ENCODE measurements at regions not wholly inside any gene's neighbourhood (a gene's known extent, or its start where the extent isn't known, plus 50 kb on each side); places are given as distances from the start of the nearest gene placed in this dataset.

DNA sequence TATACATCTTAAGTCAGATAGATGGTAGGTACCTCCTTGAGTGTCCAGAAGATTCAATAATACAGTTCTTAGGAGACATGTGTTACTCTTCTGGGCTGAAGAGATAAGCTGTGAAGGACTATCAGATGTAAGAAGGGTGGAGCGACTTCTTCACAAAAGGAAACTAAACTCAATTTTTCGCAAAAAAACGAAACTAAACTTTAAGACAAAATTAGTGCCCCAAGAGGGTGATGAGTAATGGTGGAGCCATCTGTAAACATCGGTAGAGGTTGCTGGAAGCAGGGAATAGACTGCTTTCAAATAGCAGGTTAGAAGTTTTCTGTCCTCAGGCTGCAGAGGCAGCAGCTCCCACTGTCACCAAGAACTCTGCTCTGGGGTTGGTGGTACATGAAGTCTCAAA, 111.6 kb upstream of the TACR1 start (continued):
- TF ChIP-seq ZNF331 (CRISPR knock-in tag; IDR thresholded peaks at IDR 0.05; ENCODE audit: low read depth): no peak

DNA sequence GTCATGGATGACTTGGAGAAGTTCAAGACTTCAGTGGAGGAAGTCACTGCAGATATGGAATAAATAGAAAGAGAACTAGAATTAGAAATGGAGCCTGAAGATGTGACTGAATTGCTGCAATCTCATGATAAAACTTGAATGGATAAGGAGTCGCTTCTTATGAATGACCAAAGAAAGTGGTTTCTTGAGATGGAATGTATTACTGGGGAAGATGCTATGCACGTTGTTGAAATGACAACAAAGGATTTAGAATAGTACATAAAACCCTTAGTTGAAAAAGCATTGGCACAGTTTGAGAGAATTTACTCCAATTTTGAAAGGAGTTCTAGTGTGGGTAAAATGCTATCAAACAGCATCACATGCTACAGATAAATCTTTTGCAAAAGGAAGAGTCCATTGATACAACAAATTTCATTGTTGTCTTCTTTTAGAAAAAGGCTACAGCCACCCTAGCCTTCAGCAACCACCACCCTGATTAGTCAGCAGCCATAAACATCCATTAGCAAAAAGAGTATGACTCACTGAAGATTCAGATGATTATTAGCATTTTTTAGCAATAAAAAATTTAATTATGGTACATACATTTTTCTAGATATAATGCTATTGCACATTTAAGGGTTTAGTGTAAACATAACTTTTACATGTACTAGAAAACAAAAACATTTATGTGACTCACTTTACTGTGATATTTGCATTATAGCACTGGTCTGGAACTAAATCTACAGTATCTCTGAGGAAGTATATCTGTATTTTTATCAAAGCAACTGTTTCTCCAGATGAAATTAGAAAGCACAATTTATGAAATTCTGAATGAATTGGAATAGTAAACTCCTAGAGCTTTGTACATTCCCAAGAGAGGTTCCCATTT, 110.5 kb upstream of the TACR1 start:
- TF ChIP-seq, protein P1, sequence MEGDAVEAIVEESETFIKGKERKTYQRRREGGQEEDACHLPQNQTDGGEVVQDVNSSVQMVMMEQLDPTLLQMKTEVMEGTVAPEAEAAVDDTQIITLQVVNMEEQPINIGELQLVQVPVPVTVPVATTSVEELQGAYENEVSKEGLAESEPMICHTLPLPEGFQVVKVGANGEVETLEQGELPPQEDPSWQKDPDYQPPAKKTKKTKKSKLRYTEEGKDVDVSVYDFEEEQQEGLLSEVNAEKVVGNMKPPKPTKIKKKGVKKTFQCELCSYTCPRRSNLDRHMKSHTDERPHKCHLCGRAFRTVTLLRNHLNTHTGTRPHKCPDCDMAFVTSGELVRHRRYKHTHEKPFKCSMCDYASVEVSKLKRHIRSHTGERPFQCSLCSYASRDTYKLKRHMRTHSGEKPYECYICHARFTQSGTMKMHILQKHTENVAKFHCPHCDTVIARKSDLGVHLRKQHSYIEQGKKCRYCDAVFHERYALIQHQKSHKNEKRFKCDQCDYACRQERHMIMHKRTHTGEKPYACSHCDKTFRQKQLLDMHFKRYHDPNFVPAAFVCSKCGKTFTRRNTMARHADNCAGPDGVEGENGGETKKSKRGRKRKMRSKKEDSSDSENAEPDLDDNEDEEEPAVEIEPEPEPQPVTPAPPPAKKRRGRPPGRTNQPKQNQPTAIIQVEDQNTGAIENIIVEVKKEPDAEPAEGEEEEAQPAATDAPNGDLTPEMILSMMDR (conservative IDR thresholded peaks at IDR 0.05; ENCODE audit: low read depth in 2 of 2): no peak
- TF ChIP-seq ZNF331 (CRISPR knock-in tag; IDR thresholded peaks at IDR 0.05; ENCODE audit: low read depth): no peak
- TF ChIP-seq, protein P2, sequence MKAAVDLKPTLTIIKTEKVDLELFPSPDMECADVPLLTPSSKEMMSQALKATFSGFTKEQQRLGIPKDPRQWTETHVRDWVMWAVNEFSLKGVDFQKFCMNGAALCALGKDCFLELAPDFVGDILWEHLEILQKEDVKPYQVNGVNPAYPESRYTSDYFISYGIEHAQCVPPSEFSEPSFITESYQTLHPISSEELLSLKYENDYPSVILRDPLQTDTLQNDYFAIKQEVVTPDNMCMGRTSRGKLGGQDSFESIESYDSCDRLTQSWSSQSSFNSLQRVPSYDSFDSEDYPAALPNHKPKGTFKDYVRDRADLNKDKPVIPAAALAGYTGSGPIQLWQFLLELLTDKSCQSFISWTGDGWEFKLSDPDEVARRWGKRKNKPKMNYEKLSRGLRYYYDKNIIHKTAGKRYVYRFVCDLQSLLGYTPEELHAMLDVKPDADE (IDR thresholded peaks at IDR 0.05): no peak
- no peak for TF ChIP-seq STAT1 (IDR thresholded peaks at IDR 0.05; ENCODE audit: unreplicated experiment)
- TF ChIP-seq, protein P3, sequence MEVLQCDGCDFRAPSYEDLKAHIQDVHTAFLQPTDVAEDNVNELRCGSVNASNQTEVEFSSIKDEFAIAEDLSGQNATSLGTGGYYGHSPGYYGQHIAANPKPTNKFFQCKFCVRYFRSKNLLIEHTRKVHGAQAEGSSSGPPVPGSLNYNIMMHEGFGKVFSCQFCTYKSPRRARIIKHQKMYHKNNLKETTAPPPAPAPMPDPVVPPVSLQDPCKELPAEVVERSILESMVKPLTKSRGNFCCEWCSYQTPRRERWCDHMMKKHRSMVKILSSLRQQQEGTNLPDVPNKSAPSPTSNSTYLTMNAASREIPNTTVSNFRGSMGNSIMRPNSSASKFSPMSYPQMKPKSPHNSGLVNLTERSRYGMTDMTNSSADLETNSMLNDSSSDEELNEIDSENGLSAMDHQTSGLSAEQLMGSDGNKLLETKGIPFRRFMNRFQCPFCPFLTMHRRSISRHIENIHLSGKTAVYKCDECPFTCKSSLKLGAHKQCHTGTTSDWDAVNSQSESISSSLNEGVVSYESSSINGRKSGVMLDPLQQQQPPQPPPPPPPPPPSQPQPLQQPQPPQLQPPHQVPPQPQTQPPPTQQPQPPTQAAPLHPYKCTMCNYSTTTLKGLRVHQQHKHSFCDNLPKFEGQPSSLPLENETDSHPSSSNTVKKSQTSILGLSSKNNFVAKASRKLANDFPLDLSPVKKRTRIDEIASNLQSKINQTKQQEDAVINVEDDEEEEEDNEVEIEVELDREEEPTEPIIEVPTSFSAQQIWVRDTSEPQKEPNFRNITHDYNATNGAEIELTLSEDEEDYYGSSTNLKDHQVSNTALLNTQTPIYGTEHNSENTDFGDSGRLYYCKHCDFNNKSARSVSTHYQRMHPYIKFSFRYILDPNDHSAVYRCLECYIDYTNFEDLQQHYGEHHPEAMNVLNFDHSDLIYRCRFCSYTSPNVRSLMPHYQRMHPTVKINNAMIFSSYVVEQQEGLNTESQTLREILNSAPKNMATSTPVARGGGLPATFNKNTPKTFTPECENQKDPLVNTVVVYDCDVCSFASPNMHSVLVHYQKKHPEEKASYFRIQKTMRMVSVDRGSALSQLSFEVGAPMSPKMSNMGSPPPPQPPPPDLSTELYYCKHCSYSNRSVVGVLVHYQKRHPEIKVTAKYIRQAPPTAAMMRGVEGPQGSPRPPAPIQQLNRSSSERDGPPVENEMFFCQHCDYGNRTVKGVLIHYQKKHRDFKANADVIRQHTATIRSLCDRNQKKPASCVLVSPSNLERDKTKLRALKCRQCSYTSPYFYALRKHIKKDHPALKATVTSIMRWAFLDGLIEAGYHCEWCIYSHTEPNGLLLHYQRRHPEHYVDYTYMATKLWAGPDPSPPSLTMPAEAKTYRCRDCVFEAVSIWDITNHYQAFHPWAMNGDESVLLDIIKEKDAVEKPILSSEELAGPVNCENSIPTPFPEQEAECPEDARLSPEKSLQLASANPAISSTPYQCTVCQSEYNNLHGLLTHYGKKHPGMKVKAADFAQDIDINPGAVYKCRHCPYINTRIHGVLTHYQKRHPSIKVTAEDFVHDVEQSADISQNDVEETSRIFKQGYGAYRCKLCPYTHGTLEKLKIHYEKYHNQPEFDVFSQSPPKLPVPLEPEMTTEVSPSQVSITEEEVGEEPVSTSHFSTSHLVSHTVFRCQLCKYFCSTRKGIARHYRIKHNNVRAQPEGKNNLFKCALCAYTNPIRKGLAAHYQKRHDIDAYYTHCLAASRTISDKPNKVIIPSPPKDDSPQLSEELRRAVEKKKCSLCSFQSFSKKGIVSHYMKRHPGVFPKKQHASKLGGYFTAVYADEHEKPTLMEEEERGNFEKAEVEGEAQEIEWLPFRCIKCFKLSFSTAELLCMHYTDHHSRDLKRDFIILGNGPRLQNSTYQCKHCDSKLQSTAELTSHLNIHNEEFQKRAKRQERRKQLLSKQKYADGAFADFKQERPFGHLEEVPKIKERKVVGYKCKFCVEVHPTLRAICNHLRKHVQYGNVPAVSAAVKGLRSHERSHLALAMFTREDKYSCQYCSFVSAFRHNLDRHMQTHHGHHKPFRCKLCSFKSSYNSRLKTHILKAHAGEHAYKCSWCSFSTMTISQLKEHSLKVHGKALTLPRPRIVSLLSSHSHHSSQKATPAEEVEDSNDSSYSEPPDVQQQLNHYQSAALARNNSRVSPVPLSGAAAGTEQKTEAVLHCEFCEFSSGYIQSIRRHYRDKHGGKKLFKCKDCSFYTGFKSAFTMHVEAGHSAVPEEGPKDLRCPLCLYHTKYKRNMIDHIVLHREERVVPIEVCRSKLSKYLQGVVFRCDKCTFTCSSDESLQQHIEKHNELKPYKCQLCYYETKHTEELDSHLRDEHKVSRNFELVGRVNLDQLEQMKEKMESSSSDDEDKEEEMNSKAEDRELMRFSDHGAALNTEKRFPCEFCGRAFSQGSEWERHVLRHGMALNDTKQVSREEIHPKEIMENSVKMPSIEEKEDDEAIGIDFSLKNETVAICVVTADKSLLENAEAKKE (CRISPR knock-in tag; IDR thresholded peaks at IDR 0.05): no peak
- no peak for TF ChIP-seq EZH2 (IDR thresholded peaks at IDR 0.05; ENCODE audit: low read depth, unreplicated experiment)
- H3K27me3 ChIP-seq (ENCODE audit: insufficient read depth): no peaks in the 10 kb centered on the region
- no peak overlapping the region for H3K27ac ChIP-seq (ENCODE audit: low read depth)
- H2AFZ ChIP-seq: no peak overlapping the region
- H3K4me3 Mint-ChIP-seq: no peak overlapping the region
- peaks cover 3% of the 10 kb centered on the region; the same call in 1 of the 2 replicates for H3K9me2 ChIP-seq (ENCODE audit: insufficient read depth)
- H3F3A ChIP-seq (replicated peaks; ENCODE audit: low read depth): no peaks in the 10 kb centered on the region
- no peaks in the 10 kb centered on the region for H3K27me3 Mint-ChIP-seq (ENCODE audit: insufficient read depth, low read depth, poor library complexity)
- H3K36me3 Mint-ChIP-seq (ENCODE audit: low read depth): no peaks in the 10 kb centered on the region
- H3K4me1 ChIP-seq (ENCODE audit: insufficient read depth): no peaks in the 10 kb centered on the region
- no peak overlapping the region; the same call in 1 of the 2 replicates for H3K27ac Mint-ChIP-seq
- H3K4me1 Mint-ChIP-seq: no peaks in the 10 kb centered on the region
- DNase-seq (ENCODE audit: low spot score) (no peak), ATAC-seq (no peak)
- no peak overlapping the region for H3K4me3 ChIP-seq
- no peak overlapping the region for H3K4me2 ChIP-seq
- no peaks in the 10 kb centered on the region for H3K36me3 ChIP-seq (ENCODE audit: insufficient read depth)
- H3K79me2 ChIP-seq (replicated peaks; ENCODE audit: insufficient read depth): no peaks in the 10 kb centered on the region
- H3K9me3 Mint-ChIP-seq: no peaks in the 10 kb centered on the region; the same call in 2 of the 3 replicates
- H4K20me1 ChIP-seq (replicated peaks; ENCODE audit: insufficient read depth): no peaks in the 10 kb centered on the region

Data from GM23338 (cell line).